ENCODE measurements at regions not wholly inside any gene's neighbourhood (a gene's known extent, or its start where the extent isn't known, plus 50 kb on each side); places are given as distances from the start of the nearest gene placed in this dataset.

DNA sequence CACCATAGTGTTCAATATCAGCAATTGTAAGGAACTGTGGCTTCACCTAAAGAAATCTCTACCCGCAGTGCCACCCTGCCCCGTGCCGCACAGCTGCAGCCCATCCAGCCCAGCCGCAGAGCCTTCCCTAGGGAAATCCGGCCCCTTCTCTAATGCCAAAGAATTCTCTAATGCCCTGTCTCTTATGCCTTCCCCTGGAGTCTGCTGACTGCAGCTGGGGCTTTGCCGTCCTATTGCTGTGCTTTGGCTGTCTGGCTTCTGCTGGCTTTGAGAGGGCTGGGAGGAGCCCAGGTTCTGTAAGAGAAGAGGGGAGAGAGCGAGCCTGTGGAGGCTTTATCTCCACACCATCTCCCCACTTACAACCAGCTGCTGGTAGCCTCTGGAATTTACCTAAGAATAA is 85.9 kb upstream of the HELT start:
- TF ChIP-seq, protein P1, sequence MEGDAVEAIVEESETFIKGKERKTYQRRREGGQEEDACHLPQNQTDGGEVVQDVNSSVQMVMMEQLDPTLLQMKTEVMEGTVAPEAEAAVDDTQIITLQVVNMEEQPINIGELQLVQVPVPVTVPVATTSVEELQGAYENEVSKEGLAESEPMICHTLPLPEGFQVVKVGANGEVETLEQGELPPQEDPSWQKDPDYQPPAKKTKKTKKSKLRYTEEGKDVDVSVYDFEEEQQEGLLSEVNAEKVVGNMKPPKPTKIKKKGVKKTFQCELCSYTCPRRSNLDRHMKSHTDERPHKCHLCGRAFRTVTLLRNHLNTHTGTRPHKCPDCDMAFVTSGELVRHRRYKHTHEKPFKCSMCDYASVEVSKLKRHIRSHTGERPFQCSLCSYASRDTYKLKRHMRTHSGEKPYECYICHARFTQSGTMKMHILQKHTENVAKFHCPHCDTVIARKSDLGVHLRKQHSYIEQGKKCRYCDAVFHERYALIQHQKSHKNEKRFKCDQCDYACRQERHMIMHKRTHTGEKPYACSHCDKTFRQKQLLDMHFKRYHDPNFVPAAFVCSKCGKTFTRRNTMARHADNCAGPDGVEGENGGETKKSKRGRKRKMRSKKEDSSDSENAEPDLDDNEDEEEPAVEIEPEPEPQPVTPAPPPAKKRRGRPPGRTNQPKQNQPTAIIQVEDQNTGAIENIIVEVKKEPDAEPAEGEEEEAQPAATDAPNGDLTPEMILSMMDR (IDR thresholded peaks at IDR 0.05): no peak
- TF ChIP-seq POLR2A (IDR thresholded peaks at IDR 0.05) (no peak), EP300 (IDR thresholded peaks at IDR 0.05) (no peak)
